Sigmoid colon (tissue), 6 donors: ENCODE measurements at regions not wholly inside any gene's neighbourhood (a gene's known extent, or its start where the extent isn't known, plus 50 kb on each side); places are given as distances from the start of the nearest gene placed in this dataset.
A peak's percentile ranks its signal among the peaks of the same experiment; 100 is the strongest.

Experiments used
- DNase-seq: peaks from one replicate; pipeline ENCODE4 v3.0.0-alpha.2; 2019
- H3K27ac ChIP-seq, 4 donors: fragments of 200-600 bp; sonication (generic); one replicate each; pipeline ENCODE4 v1.5.1; 2016 to 2019; ENCODE audit warnings: mild to moderate bottlenecking in 1 of 4
- H3K27me3 ChIP-seq, 3 donors: fragments of 200-600 bp; sonication (generic); one replicate each; pipeline ENCODE4 v1.5.1; 2019; ENCODE audit warnings: mild to moderate bottlenecking in 1 of 3
- H3K36me3 ChIP-seq, 4 donors: fragments of 200-600 bp; sonication (generic); one replicate each; pipeline ENCODE4 v1.5.1; 2016 to 2019
- H3K4me1 ChIP-seq, 4 donors: fragments of 200-600 bp; sonication (generic); one replicate each; pipeline ENCODE4 v1.5.1; 2017 to 2019
- H3K4me3 ChIP-seq, 4 donors: fragments of 200-600 bp; sonication (generic); one replicate each; pipeline ENCODE4 v1.5.1; 2017 to 2019; ENCODE audit warnings: mild to moderate bottlenecking in 2 of 4, moderate library complexity in 1 of 4
- H3K9me3 ChIP-seq, 4 donors: fragments of 200-600 bp in 3 of 4; sonication (generic) in 3 of 4; one replicate each; pipeline versions ENCODE4 v1.5.1 to v1.6.1; 2013 to 2019
- CTCF ChIP-seq, 4 experiments: fragments of 450-650 bp in 3 of 4; fragments of 200-600 bp in 1 of 4; IDR thresholded peaks; one replicate each; pipeline ENCODE4 v1.5.1; 2016 to 2019; ENCODE audit warnings: antibody characterized with exemption in 4 of 4, mild to moderate bottlenecking in 3 of 4, moderate library complexity in 2 of 4
- EP300 ChIP-seq, 4 donors: sonication (generic); formaldehyde crosslinking; IDR thresholded peaks; one replicate each; pipeline ENCODE4 v1.6.1; 2017; ENCODE audit warnings: antibody characterized with exemption in 4 of 4
- POLR2A ChIP-seq, 2 donors: fragments of 450-650 bp; IDR thresholded peaks; one replicate each; pipeline ENCODE4 v1.6.1; 2016; ENCODE audit warnings: antibody characterized with exemption in 2 of 2, mild to moderate bottlenecking in 2 of 2, moderate library complexity in 2 of 2
- POLR2AphosphoS5 ChIP-seq, 4 donors: sonication (generic); formaldehyde crosslinking; IDR thresholded peaks; one replicate each; pipeline ENCODE4 v1.6.1; 2017; ENCODE audit warnings: antibody characterized with exemption in 4 of 4
- WGBS, 2 donors: extraction: QIAGEN DNeasy Blood & Tissue Kit; methylation state at CpG; one replicate each; pipeline ENCODE4 v1.1.7; 2013; 5-methylcytosine and 5-hydroxymethylcytosine counted together
- intact Hi-C: fragments of 100-400 bp; cut with DNase I; formaldehyde crosslinking; loops from one replicate; pipeline ENCODE4 v1.15.1; 2023
- donor health status: healthy with polysubstance abuse.
- donor health status: healthy.

- Histone ChIP-seq H3K4me1 (peaks cover 0 to 77% (median 74%) of the 10 kb centered on the region in 4 donors), H3K27me3 (no peaks in the 10 kb centered on the region), H3K9me3 (no peaks in the 10 kb centered on the region), H3K36me3 (no peaks in the 10 kb centered on the region), H3K27ac (peak overlapping the region in 3 of 4 donors; percentile 80 to 91 (median 81)), H3K4me3 (no peak overlapping the region)
- TF ChIP-seq POLR2AphosphoS5 (IDR thresholded peaks at IDR 0.05) (peak in 3 of 4 donors; percentile 41 to 61 (median 50)), EP300 (IDR thresholded peaks at IDR 0.05) (peak in 1 of 4 donors; percentile 11), CTCF (IDR thresholded peaks at IDR 0.05) (no peak), POLR2A (IDR thresholded peaks at IDR 0.05) (no peak)
- 96% methylated on average over 18 of the region's 18 CpGs for WGBS, 2 donors
- no peak for DNase-seq
- intact Hi-C loops, result no loop called here
Observed at GRCh38 chr13:30124131-30124768, 183.1 kb downstream of the KATNAL1 start.

- DNase-seq, result no peak
- H3K4me1 ChIP-seq, result peaks cover 0 to 84% (median 80%) of the 10 kb centered on the region in 4 donors
- H3K27ac ChIP-seq, result peak overlapping the region in 3 of 4 donors; percentile 80 to 91 (median 81)
- H3K36me3 ChIP-seq, result no peaks in the 10 kb centered on the region
- H3K9me3 ChIP-seq, result no peaks in the 10 kb centered on the region
- TF ChIP-seq EP300 (IDR thresholded peaks at IDR 0.05), result no peak
- no peak for TF ChIP-seq CTCF (IDR thresholded peaks at IDR 0.05)
- TF ChIP-seq POLR2A (IDR thresholded peaks at IDR 0.05), result no peak
- no peak for TF ChIP-seq POLR2AphosphoS5 (IDR thresholded peaks at IDR 0.05)
- WGBS, 2 donors, result 96 to 97% methylated on average over 8 of the region's 8 CpGs
- H3K27me3 ChIP-seq, result no peaks in the 10 kb centered on the region
- no peak overlapping the region for H3K4me3 ChIP-seq
- intact Hi-C loops, result no loop called here
Observed at GRCh38 chr13:30123575-30123974, 183.8 kb downstream of the KATNAL1 start.

GRCh38 chr13:30121666-30122065 is 185.7 kb downstream of the KATNAL1 start:
- Histone ChIP-seq H3K4me3 (no peak overlapping the region), H3K9me3 (no peaks in the 10 kb centered on the region), H3K36me3 (no peaks in the 10 kb centered on the region), H3K27ac (peak overlapping the region in 3 of 4 donors; percentile 3 to 81 (median 80)), H3K27me3 (no peaks in the 10 kb centered on the region), H3K4me1 (peaks cover 0 to 75% (median 67%) of the 10 kb centered on the region in 4 donors)
- TF ChIP-seq EP300 (IDR thresholded peaks at IDR 0.05) (no peak), CTCF (IDR thresholded peaks at IDR 0.05) (no peak), POLR2AphosphoS5 (IDR thresholded peaks at IDR 0.05) (no peak), POLR2A (IDR thresholded peaks at IDR 0.05) (no peak)
- DNase-seq, result no peak
- intact Hi-C loops, result no loop called here

- intact Hi-C loops, result no loop called here
Observed at GRCh38 chr13:30121244-30121643, 186.1 kb downstream of the KATNAL1 start.

More at GRCh38 chr13:30121244-30121643, 186.1 kb downstream of the KATNAL1 start:
- Histone ChIP-seq H3K4me1 (peaks cover 0 to 73% (median 64%) of the 10 kb centered on the region in 4 donors), H3K36me3 (no peaks in the 10 kb centered on the region), H3K27me3 (no peaks in the 10 kb centered on the region), H3K4me3 (no peak overlapping the region), H3K27ac (peak overlapping the region in 3 of 4 donors; percentile 3 to 81 (median 80)), H3K9me3 (no peaks in the 10 kb centered on the region)
- TF ChIP-seq POLR2A (IDR thresholded peaks at IDR 0.05) (no peak), CTCF (IDR thresholded peaks at IDR 0.05) (no peak), POLR2AphosphoS5 (IDR thresholded peaks at IDR 0.05) (no peak), EP300 (IDR thresholded peaks at IDR 0.05) (no peak)
- no peak for DNase-seq
- 71 to 94% methylated on average over 2 of the region's 2 CpGs for WGBS, 2 donors
